Colonic mucosa (tissue), 4 donors: ENCODE measurements at regions not wholly inside any gene's neighbourhood (a gene's known extent, or its start where the extent isn't known, plus 50 kb on each side); places are given as distances from the start of the nearest gene placed in this dataset.

Experiments
- DNase-seq: peaks from one replicate; pipeline ENCODE4 v3.0.0-alpha.2; 2020
- H3K27ac ChIP-seq: fragments of 200-600 bp; one replicate; pipeline ENCODE4 v1.8.0; 2021
- H3K27me3 ChIP-seq: fragments of 200-600 bp; one replicate; pipeline ENCODE4 v1.8.0; 2021
- H3K36me3 ChIP-seq: fragments of 200-600 bp; one replicate; pipeline ENCODE4 v1.8.0; 2021
- H3K4me1 ChIP-seq: fragments of 200-600 bp; one replicate; pipeline ENCODE4 v1.8.0; 2021; ENCODE audit warnings: mild to moderate bottlenecking
- H3K4me3 ChIP-seq: fragments of 200-600 bp; one replicate; pipeline ENCODE4 v1.8.0; 2021
- H3K9ac ChIP-seq, 2 donors: one replicate each; pipeline ENCODE4 v1.7.0; 2013; ENCODE audit warnings: control low read depth in 2 of 2, low read depth in 2 of 2, low read length in 2 of 2
- H3K9me3 ChIP-seq: fragments of 200-600 bp; one replicate; pipeline ENCODE4 v1.8.0; 2021
- intact Hi-C: fragments of 100-400 bp; cut with DNase I; formaldehyde crosslinking; loops from one replicate; pipeline ENCODE4 v1.14.1; 2022
- TF ChIP-seq, protein P1 (sequence below): fragments of 200-600 bp; IDR thresholded peaks from one replicate; pipeline ENCODE4 v1.8.0; 2022; ENCODE audit warnings: antibody characterized with exemption, mild to moderate bottlenecking
- donor health status: healthy.
- donor health status: DM: no; HTN: no; CAD: no.
- donor health status: DM: no; HTN: no; CAD: no.

DNA sequence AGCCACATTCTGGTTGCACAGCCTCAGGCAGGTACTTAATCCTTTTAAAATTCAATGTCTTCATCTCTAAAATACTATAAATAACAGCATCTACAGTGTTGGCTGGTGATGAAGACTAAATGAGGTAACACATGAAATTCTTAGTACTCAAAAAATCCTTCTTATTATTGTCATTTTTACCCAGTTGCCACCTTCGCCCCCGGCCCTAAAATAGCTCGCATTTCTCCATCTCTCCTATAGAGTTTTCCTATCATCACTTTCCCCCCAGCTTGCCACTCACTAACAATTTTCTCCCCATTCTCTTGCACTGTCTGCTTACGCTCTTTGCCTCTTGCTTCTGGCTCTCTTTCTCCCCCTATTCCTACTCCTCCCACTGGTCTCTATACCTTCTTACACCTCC, 59.9 kb upstream of the MARCHF10 start:
- H3K9ac ChIP-seq = no peak overlapping the region
- no peak overlapping the region for H3K4me3 ChIP-seq
- H3K9me3 ChIP-seq = no peaks in the 10 kb centered on the region
- H3K36me3 ChIP-seq = no peaks in the 10 kb centered on the region
- no peaks in the 10 kb centered on the region for H3K4me1 ChIP-seq
- no peak overlapping the region for H3K27ac ChIP-seq
- no peaks in the 10 kb centered on the region for H3K27me3 ChIP-seq
- intact Hi-C loops = no loop called here
- DNase-seq = no peak
- TF ChIP-seq, protein P1, sequence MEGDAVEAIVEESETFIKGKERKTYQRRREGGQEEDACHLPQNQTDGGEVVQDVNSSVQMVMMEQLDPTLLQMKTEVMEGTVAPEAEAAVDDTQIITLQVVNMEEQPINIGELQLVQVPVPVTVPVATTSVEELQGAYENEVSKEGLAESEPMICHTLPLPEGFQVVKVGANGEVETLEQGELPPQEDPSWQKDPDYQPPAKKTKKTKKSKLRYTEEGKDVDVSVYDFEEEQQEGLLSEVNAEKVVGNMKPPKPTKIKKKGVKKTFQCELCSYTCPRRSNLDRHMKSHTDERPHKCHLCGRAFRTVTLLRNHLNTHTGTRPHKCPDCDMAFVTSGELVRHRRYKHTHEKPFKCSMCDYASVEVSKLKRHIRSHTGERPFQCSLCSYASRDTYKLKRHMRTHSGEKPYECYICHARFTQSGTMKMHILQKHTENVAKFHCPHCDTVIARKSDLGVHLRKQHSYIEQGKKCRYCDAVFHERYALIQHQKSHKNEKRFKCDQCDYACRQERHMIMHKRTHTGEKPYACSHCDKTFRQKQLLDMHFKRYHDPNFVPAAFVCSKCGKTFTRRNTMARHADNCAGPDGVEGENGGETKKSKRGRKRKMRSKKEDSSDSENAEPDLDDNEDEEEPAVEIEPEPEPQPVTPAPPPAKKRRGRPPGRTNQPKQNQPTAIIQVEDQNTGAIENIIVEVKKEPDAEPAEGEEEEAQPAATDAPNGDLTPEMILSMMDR = no peak

DNA sequence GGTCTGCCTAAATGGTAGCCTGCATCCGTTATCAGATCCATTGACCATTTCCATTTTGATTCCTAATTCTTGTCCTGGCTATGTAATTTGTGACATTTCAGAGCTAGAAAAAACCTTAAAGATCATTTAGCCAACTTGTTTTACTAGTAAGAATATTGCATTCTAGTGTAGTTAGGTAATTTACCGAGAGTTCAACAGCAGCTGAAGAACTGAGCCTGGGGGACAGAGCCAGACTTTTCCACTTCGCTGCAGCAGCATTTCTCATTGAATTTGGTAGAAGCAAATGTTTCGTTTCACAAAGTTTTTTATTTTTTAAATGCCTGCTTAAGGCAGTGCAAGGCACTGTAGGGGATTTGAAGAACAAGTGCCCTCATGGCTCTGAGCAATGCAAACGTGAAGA, 59.2 kb upstream of the MARCHF10 start:
- Histone ChIP-seq H3K27ac (no peak overlapping the region), H3K9me3 (no peaks in the 10 kb centered on the region), H3K36me3 (no peaks in the 10 kb centered on the region), H3K9ac (no peak overlapping the region), H3K27me3 (no peaks in the 10 kb centered on the region), H3K4me3 (no peak overlapping the region), H3K4me1 (no peaks in the 10 kb centered on the region)
- DNase-seq = no peak
- TF ChIP-seq, protein P1 = no peak
- intact Hi-C loops = no loop called here

DNA sequence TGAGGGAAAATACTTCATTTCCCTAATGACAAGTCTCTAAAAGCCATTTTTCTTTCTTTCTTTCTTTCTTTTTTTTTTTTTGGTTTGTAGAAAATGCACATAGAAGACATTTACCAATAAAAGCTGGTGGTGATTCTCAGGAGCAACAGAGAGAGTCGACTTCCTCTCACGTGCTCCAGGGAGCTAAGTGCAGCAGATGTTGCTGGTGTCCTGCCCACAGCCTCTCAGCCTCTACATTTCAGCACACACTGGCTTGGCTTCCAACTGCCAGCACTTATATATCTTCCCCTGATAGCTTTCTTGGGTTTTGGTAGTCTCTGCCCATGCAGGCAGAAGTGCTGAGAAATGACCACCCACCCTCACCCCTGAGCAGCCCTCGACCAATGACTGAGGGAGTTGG, 58.4 kb upstream of the MARCHF10 start:
- Histone ChIP-seq H3K4me1 (no peaks in the 10 kb centered on the region), H3K27me3 (no peaks in the 10 kb centered on the region), H3K9ac (no peak overlapping the region), H3K9me3 (no peaks in the 10 kb centered on the region), H3K36me3 (no peaks in the 10 kb centered on the region), H3K27ac (no peak overlapping the region), H3K4me3 (no peak overlapping the region)
- no peak for DNase-seq
- intact Hi-C loops = no loop called here
- TF ChIP-seq, protein P1 = no peak

DNA sequence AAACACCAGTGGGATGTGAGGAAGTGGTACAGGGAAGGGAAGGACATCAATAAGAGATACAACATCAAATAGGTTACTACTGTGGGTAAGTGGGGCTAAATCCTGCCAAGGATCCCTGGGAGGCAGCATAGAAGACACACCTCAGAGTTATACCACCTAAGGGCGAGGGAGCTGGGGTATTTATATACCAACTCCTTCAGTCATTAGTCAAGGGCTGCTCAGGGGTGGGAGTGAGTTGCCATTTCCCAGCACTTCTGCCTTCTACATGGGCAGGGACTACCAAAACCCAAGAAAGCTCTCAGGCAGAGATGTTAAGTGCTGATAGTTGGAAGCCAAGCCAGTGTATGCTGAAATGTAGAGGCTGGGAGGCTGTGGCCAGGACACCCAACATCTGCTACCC, 57.5 kb upstream of the MARCHF10 start:
- Histone ChIP-seq H3K9me3 (no peaks in the 10 kb centered on the region), H3K4me3 (no peak overlapping the region), H3K36me3 (no peaks in the 10 kb centered on the region), H3K27ac (no peak overlapping the region), H3K9ac (no peak overlapping the region), H3K27me3 (no peaks in the 10 kb centered on the region), H3K4me1 (no peaks in the 10 kb centered on the region)
- DNase-seq = no peak
- intact Hi-C loops = no loop called here
- TF ChIP-seq, protein P1 = no peak

DNA sequence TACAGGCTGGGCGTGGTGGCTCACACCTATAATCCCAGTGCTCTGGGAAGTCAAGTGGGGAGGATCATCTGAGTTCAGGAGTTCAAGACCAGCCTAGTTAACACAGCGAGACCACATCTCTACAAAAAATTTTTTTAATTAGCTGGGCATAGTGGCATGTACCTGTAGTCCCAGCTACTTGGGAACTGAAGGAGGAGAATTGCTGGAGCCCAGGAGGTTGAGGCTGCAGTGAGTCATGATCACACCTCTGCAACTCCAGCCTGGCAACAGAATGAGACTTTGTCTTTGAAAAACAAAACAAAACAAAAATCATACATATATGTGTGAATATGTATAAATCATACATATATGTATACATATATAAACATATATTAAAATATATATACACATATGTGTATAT, 54.1 kb upstream of the MARCHF10 start:
- TF ChIP-seq, protein P1 = no peak
- H3K9ac ChIP-seq = no peak overlapping the region
- H3K4me3 ChIP-seq = no peak overlapping the region
- H3K4me1 ChIP-seq = no peaks in the 10 kb centered on the region
- no peak overlapping the region for H3K27ac ChIP-seq
- no peaks in the 10 kb centered on the region for H3K9me3 ChIP-seq
- no peaks in the 10 kb centered on the region for H3K36me3 ChIP-seq
- DNase-seq = no peak
- no peaks in the 10 kb centered on the region for H3K27me3 ChIP-seq
- intact Hi-C loops = no loop called here
